ENCODE measurements at regions not wholly inside any gene's neighbourhood (a gene's known extent, or its start where the extent isn't known, plus 50 kb on each side); places are given as distances from the start of the nearest gene placed in this dataset.
A peak's percentile ranks its signal among the peaks of the same experiment; 100 is the strongest.
"Not testable (repeated sequence)": the region's sequence is repeated elsewhere in the genome, so short reads cannot be mapped to it uniquely, and the experiment has no call there.

DNA sequence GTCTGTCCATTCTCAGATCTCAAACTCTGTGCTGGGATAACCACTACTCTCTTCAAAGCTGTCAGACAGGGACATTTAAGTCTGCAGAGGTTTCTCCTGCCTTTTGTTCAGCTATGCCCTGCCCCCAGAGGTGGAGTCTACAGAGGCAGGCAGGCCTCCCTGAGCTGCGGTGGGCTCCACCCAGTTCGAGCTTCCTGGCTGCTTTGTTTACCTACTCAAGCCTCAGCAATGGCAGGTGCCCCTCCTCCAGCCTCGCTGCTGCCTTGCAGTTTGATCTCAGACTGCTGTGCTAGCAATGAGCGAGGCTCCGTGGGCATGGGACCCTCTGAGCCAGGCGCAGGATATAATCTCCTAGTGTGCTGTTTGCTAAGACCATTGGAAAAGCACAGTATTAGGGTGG, 53.1 kb upstream of the HUNK start:
- not testable (repeated sequence) for DNase-seq

DNA sequence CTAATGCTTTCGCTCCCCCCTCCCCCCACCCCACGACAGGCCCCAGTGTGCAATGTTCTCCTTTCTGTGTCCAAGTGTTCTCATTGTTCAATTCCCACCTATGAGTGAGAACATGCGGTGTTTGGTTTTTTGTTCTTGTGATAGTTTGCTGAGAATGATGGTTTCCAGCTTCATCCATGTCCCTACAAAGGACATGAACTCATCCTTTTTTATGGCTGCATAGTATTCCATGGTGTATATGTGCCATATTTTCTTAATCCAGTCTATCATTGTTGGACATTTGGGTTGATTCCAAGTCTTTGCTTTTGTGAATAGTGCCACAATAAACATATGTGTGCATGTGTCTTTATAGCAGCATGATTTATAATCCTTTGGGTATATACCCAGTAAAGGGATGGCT, 58.5 kb upstream of the HUNK start:
- DNase-seq: not testable (repeated sequence)

DNA sequence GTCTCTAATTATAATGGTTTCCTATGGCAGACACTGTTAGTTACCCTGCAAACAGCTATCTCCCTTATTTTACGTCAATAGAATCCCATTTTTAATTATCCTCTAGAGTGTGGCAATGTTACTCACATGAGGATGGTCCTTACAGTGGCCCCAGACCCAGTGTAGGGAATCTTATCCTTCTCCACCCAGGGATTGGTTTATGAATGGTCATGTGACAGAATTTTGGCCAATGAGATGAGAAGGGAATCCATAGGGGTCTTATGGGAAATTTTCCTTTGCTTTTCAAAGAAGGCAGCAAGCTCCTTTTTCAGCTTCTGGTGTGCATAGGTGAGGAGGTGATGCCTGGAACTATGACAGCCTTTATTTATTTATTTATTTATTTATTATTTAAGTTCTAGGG, 59.0 kb upstream of the HUNK start:
- DNase-seq: no peak

DNA sequence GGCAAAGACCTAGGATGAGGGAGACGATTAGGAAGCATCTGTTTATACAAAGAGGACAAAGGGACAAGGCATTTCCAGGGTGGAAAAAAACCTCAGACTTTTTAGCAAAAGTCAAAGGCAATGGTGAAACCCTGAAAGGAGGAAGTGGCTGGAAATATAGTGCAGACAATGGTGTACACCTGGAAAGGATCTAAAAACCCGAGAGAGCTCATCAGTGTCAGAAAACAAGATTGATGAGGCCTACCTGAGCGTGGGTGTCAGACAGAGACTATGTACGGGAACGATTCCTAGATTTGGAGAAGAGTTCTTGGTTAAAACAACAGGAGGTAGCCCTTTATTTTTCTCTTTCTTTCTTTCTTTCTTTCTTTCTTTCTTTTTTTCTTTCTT, 68.8 kb upstream of the HUNK start:
- no peak for DNase-seq

GRCh38 chr21:31803039-31804007, 69.5 kb upstream of the HUNK start:
- no peak for DNase-seq

DNA sequence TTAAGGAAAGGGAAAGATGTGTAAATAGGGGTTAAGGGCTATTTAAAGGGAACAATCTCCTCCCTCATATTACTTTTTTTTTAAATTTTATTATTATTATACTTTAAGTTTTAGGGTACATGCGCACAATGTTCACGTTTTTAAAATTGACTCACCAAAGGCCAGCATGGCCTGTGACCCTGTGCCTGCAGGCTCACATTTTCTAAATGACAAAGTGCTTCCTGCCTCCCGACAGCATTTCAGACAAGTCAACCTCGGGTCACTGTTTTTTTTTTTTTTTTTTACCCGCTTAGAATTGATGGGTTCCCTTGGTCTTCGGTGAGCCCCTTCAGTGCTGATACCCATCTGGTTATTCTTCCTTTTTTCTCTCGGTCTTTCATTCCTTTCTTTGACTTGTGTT, 70.4 kb upstream of the SCAF4 start:
- no peak for DNase-seq

GRCh38 chr21:31801551-31802219, 69.8 kb upstream of the SCAF4 start:
- peak in 1 of 2 experiments; percentile 10 for DNase-seq

- no peak for DNase-seq
These were observed 67.2 kb upstream of the SCAF4 start for GRCh38 chr21:31798842-31799704.

GRCh38 chr21:31795992-31796391, 64.1 kb upstream of the SCAF4 start:
- no peak for DNase-seq

GRCh38 chr21:31790420-31790819, 58.5 kb upstream of the SCAF4 start:
- not testable (repeated sequence) for DNase-seq

DNA sequence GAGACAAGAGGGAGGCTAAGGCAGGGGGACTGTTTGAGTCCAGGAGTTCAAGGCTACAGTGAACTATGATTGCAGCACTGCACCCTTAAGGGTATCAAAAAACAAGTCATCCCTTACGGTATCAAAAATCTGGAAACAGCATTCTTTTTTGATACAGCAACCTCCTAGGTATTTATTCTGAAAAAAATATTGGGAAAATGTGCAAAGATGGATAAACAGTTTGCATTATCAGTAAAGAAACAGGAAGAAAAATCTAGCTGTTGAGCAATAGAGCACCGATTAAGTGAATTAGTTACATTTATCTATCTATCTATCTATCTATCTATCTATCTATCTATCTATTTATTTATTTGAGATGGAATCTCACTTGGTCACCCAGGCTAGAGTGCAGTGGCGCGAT, 56.7 kb upstream of the SCAF4 start:
- DNase-seq: no peak

- DNase-seq: not testable (repeated sequence)
These were observed 55.8 kb upstream of the SCAF4 start for GRCh38 chr21:31787691-31788090.

- DNase-seq: no peak
These were observed 54.4 kb upstream of the SCAF4 start for GRCh38 chr21:31786164-31786920.

DNA sequence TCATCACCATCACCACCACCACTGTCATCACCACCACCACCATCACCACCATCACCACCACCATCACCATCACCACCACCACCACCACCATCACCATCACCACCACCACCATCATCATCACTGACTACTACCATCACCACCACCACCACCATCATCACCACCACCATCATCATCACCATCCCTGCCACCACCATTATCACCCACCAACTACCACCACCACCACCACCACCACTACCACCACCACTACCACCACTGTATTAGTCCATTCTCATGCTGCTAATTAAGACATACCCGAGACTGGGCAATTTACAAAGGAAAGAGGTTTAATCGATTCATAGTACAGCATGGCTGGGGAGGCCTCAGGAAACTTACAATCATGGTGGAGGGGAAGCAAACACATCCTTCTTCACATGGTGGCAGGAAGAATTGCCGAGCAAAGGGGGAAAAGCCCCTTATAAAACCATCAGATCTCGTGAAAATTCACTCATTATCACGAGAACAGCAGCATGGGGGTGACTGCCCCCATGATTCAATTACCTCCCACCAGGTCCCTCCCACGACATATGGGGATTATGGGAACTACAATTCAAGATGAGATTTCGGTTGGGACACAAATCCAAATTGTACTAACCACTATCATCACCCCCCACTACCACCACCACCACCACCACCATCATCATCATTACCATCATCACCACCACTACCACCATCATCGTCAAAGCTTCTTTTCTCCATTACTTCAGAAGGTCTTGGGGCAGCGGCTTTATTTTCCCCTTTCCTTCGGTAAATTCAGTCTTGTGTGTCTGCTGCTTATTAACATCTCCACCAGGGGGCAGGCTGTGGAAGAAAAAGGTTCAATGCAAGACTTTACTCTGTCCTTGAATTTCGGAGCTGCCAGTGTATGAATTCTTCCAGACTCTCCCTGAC, 53.6 kb upstream of the SCAF4 start:
- peak; percentile 82 to 85 for DNase-seq

GRCh38 chr21:31781737-31782136, 49.8 kb upstream of the SCAF4 start:
- DNase-seq: peak in 1 of 2 experiments; percentile 74

Data from NCI-H446 (cell line).